Fibroblast of lung (primary cell): ENCODE measurements at regions not wholly inside any gene's neighbourhood (a gene's known extent, or its start where the extent isn't known, plus 50 kb on each side); places are given as distances from the start of the nearest gene placed in this dataset.
"Not testable (repeated sequence)": the region's sequence is repeated elsewhere in the genome, so short reads cannot be mapped to it uniquely, and the experiment has no call there.

ENCODE experiments used
- CTCF ChIP-seq, 2 donors: IDR thresholded peaks in 1 of 2; conservative IDR thresholded peaks in 1 of 2; 1 replicate in 1 of 2; 2 replicates in 1 of 2; pipeline ENCODE4 v1.5.1; 2011 to 2012; ENCODE audit warnings: low read length in 2 of 2, control low read depth in 1 of 2, inconsistent platforms in 1 of 2, low read depth in 1 of 2, mild to moderate bottlenecking in 1 of 2
- EZH2 ChIP-seq: IDR thresholded peaks from 2 replicates; pipeline ENCODE4 v1.5.1; 2012; ENCODE audit warnings: low read length, control low read depth, mild to moderate bottlenecking; ENCODE audit errors: missing control alignments

GRCh38 chr17:21514567-21514966 lies 138.4 kb downstream of the KCNJ12 start:
- TF ChIP-seq CTCF (conservative IDR thresholded peaks at IDR 0.05 in 1 of 2, IDR thresholded peaks at IDR 0.05 in 1 of 2; ENCODE audit: low read depth in 1 of 2, low read length in 2 of 2); EZH2: not testable (repeated sequence)
